H1 (cell line): ENCODE measurements at regions not wholly inside any gene's neighbourhood (a gene's known extent, or its start where the extent isn't known, plus 50 kb on each side); places are given as distances from the start of the nearest gene placed in this dataset.

Source experiments
- CTCF ChIA-PET: fragments of 300-600 bp; sonication (Branson Sonifier 250); formaldehyde crosslinking; loops from one replicate; lab custom pipeline; 2021; ENCODE audit not compliant: partially characterized antibody; lab: Charles Lee
- POLR2A ChIA-PET: fragments of 300-600 bp; sonication (Branson Sonifier 250); formaldehyde crosslinking; loops from one replicate; lab custom pipeline; 2021; ENCODE audit warnings: inconsistent platforms; ENCODE audit not compliant: partially characterized antibody; lab: Charles Lee
- DNase-seq, 2 experiments: peaks; one replicate each; pipeline versions ENCODE4 v3.0.0 to v3.0.0-alpha.2; 2010 to 2022; ENCODE audit warnings: low spot score in 2 of 2, low read depth in 1 of 2, mixed read lengths in 1 of 2
- FAIRE-seq: peaks from 2 replicates; lab custom pipeline; 2011; peaks lifted over from hg19 to GRCh38; lab: Jason Lieb, UNC
- H2AFZ ChIP-seq: 2 replicates; pipeline ENCODE4 v1.8.1; 2012; ENCODE audit warnings: low read length, inconsistent platforms
- H2AK5ac ChIP-seq: 2 replicates; pipeline ENCODE4 v1.6.1; 2013; ENCODE audit warnings: low read depth, low read length
- H2BK120ac ChIP-seq: replicated peaks from 2 replicates; pipeline ENCODE3; 2013; ENCODE audit warnings: low read depth, low read length, inconsistent platforms
- H2BK12ac ChIP-seq: 2 replicates; pipeline ENCODE4 v1.6.1; 2013; ENCODE audit warnings: low read depth, low read length
- H2BK15ac ChIP-seq: 2 replicates; pipeline ENCODE4 v1.6.1; 2013; ENCODE audit warnings: low read length
- H2BK20ac ChIP-seq: 2 replicates; pipeline ENCODE4 v1.6.1; 2013; ENCODE audit warnings: low read length
- H2BK5ac ChIP-seq: 2 replicates; pipeline ENCODE4 v1.6.1; 2013; ENCODE audit warnings: low read depth, low read length
- H3K14ac ChIP-seq: 2 replicates; pipeline ENCODE4 v1.6.1; 2013; ENCODE audit warnings: inconsistent platforms; ENCODE audit not compliant: insufficient read length
- H3K18ac ChIP-seq: 2 replicates; pipeline ENCODE4 v1.6.1; 2013; ENCODE audit warnings: low read length; ENCODE audit errors: extremely low read depth
- H3K23ac ChIP-seq: 2 replicates; pipeline ENCODE4 v1.6.1; 2013; ENCODE audit warnings: inconsistent platforms; ENCODE audit not compliant: insufficient read length
- H3K23me2 ChIP-seq: 2 replicates; pipeline ENCODE4 v1.6.1; 2013; ENCODE audit warnings: low read depth, low read length
- H3K27ac ChIP-seq: 2 replicates; pipeline ENCODE4 v1.6.1; 2011; ENCODE audit warnings: low read depth, low read length, inconsistent platforms
- H3K27me3 ChIP-seq, 4 experiments: replicated peaks in 1 of 4; 1 replicate in 1 of 4; 2 replicates in 3 of 4; pipeline versions ENCODE4 v1.6.1 to v1.8.1; 2011 to 2013; ENCODE audit warnings: low read length in 3 of 4, mild to moderate bottlenecking in 3 of 4, inconsistent platforms in 2 of 4, mixed read lengths in 2 of 4, moderate library complexity in 1 of 4; ENCODE audit not compliant: control insufficient read depth in 3 of 4, insufficient read depth in 3 of 4; ENCODE audit errors: extremely low read depth in 1 of 4
- H3K36me3 ChIP-seq, 4 experiments: 2 replicates each; pipeline versions ENCODE4 v1.6.1 to v1.8.1; 2011 to 2013; ENCODE audit warnings: mild to moderate bottlenecking in 4 of 4, low read length in 3 of 4, moderate library complexity in 2 of 4, control low read depth in 1 of 4, inconsistent platforms in 1 of 4; ENCODE audit not compliant: insufficient read depth in 4 of 4, control insufficient read depth in 2 of 4
- H3K4ac ChIP-seq: replicated peaks from 2 replicates; pipeline ENCODE3; 2013; ENCODE audit warnings: low read length, low read depth, mixed read lengths, inconsistent platforms; ENCODE audit not compliant: insufficient read length
- H3K4me1 ChIP-seq, 4 experiments: replicated peaks in 1 of 4; 1 replicate in 1 of 4; 2 replicates in 3 of 4; pipeline versions ENCODE4 v1.6.1 to v1.8.1; 2011 to 2013; ENCODE audit warnings: low read length in 3 of 4, inconsistent platforms in 2 of 4, mixed read lengths in 1 of 4; ENCODE audit not compliant: insufficient read depth in 4 of 4, control insufficient read depth in 3 of 4
- H3K4me2 ChIP-seq, 2 experiments: 2 replicates each; pipeline versions ENCODE4 v1.6.1 to v1.8.1; 2011 to 2013; ENCODE audit warnings: low read depth in 2 of 2, low read length in 2 of 2, control low read depth in 1 of 2, inconsistent platforms in 1 of 2, mild to moderate bottlenecking in 1 of 2; ENCODE audit not compliant: insufficient read depth in 1 of 2
- H3K4me3 ChIP-seq, 4 experiments: fragments of 200-600, 300-600 bp in 1 of 4; sonication (generic), shearing (Covaris generic), sonication (Bioruptor Twin) in 1 of 4; 2 replicates each; pipeline versions ENCODE4 v1.5.1 to v1.8.1; 2011 to 2016; ENCODE audit warnings: low read length in 4 of 4, low read depth in 3 of 4, control low read depth in 2 of 4, inconsistent platforms in 2 of 4, mild to moderate bottlenecking in 2 of 4, mixed read lengths in 1 of 4, moderate library complexity in 1 of 4; ENCODE audit not compliant: insufficient read depth in 2 of 4; ENCODE audit errors: extremely low read depth in 1 of 4
- H3K56ac ChIP-seq: replicated peaks from 2 replicates; pipeline ENCODE3; 2013; ENCODE audit warnings: low read depth, mild to moderate bottlenecking, mixed read lengths, low read length, inconsistent platforms; ENCODE audit not compliant: insufficient read length
- H3K79me1 ChIP-seq: 2 replicates; pipeline ENCODE4 v1.6.1; 2013; ENCODE audit warnings: low read depth, low read length, control low read depth
- H3K79me2 ChIP-seq, 2 experiments: 2 replicates each; pipeline versions ENCODE4 v1.6.1 to v1.8.1; 2012 to 2013; ENCODE audit warnings: low read length in 2 of 2, mild to moderate bottlenecking in 2 of 2, inconsistent platforms in 1 of 2; ENCODE audit not compliant: insufficient read depth in 2 of 2, control insufficient read depth in 1 of 2
- H3K9ac ChIP-seq, 4 experiments: replicated peaks in 1 of 4; 1 replicate in 1 of 4; 2 replicates in 3 of 4; pipeline versions ENCODE4 v1.6.1 to v1.8.1; 2011 to 2013; ENCODE audit warnings: low read depth in 3 of 4, low read length in 3 of 4, control low read depth in 2 of 4, mild to moderate bottlenecking in 2 of 4, moderate library complexity in 2 of 4, inconsistent platforms in 1 of 4; ENCODE audit errors: extremely low read depth in 1 of 4
- H3K9me3 ChIP-seq, 2 experiments: 2 replicates each; pipeline versions ENCODE4 v1.6.1 to v1.8.1; 2012 to 2013; ENCODE audit warnings: mild to moderate bottlenecking in 2 of 2, moderate library complexity in 2 of 2, control low read depth in 1 of 2, inconsistent platforms in 1 of 2, low read depth in 1 of 2, low read length in 1 of 2, mixed read lengths in 1 of 2; ENCODE audit not compliant: insufficient read depth in 2 of 2
- H4K20me1 ChIP-seq, 2 experiments: replicated peaks in 1 of 2; 2 replicates each; pipeline versions ENCODE3 to v1.8.1; 2011 to 2013; ENCODE audit warnings: inconsistent platforms in 2 of 2, low read length in 2 of 2, mild to moderate bottlenecking in 1 of 2; ENCODE audit not compliant: insufficient read depth in 2 of 2, control insufficient read depth in 1 of 2
- H4K5ac ChIP-seq: 2 replicates; pipeline ENCODE4 v1.6.1; 2013; ENCODE audit warnings: low read length, low read depth, mixed read lengths, inconsistent platforms; ENCODE audit not compliant: insufficient read length
- H4K8ac ChIP-seq: 2 replicates; pipeline ENCODE4 v1.8.0; 2013; ENCODE audit warnings: mild to moderate bottlenecking, moderate library complexity, low read length, inconsistent platforms; ENCODE audit not compliant: insufficient read depth; ENCODE audit errors: extremely low read depth
- H4K91ac ChIP-seq: replicated peaks from 2 replicates; pipeline ENCODE3; 2013; ENCODE audit warnings: low read length, mixed read lengths, inconsistent platforms; ENCODE audit not compliant: insufficient read length
- CREB1 ChIP-seq: IDR thresholded peaks from 2 replicates; pipeline ENCODE4 v1.6.1; 2012; ENCODE audit warnings: inconsistent platforms
- CTBP2 ChIP-seq: IDR thresholded peaks from 2 replicates; pipeline ENCODE4 v1.7.0; 2011; ENCODE audit warnings: borderline replicate concordance, mild to moderate bottlenecking, moderate library complexity, mixed read lengths, low read length; ENCODE audit not compliant: insufficient read depth, insufficient read length
- EGR1 ChIP-seq: IDR thresholded peaks from 2 replicates; pipeline ENCODE4 v1.6.1; 2011; ENCODE audit warnings: low read depth, low read length, borderline replicate concordance
- KDM4A ChIP-seq: IDR thresholded peaks from one replicate; pipeline ENCODE4 v1.7.1; 2012; ENCODE audit warnings: low read depth, mild to moderate bottlenecking, moderate library complexity, low read length, inconsistent platforms; ENCODE audit not compliant: severe bottlenecking
- MAFK ChIP-seq: IDR thresholded peaks from 2 replicates; pipeline ENCODE4 v1.6.1; 2012; ENCODE audit warnings: low read depth, mild to moderate bottlenecking, improper control_type of control experiment, low read length
- NRF1 ChIP-seq: IDR thresholded peaks from 2 replicates; pipeline ENCODE4 v1.6.1; 2011; ENCODE audit warnings: mild to moderate bottlenecking, low read depth, low read length, improper control_type of control experiment
- RBBP5 ChIP-seq: IDR thresholded peaks from 2 replicates; pipeline ENCODE4 v1.7.1; 2012; ENCODE audit warnings: low read depth, mild to moderate bottlenecking, inconsistent platforms, low read length, moderate library complexity, borderline replicate concordance
- SAP30 ChIP-seq: fragments of 300-600 bp; sonication (generic); IDR thresholded peaks from 2 replicates; pipeline ENCODE4 v1.7.1; 2012; ENCODE audit warnings: low read length, moderate library complexity, mild to moderate bottlenecking, inconsistent platforms; ENCODE audit not compliant: insufficient read depth, insufficient replicate concordance
- SIRT6 ChIP-seq: IDR thresholded peaks from one replicate; pipeline ENCODE4 v1.7.1; 2012; ENCODE audit warnings: low read length, inconsistent platforms
- TCF12 ChIP-seq: IDR thresholded peaks from 2 replicates; pipeline ENCODE4 v1.6.1; 2011; ENCODE audit warnings: low read depth, mild to moderate bottlenecking, low read length
- ZNF274 ChIP-seq: IDR thresholded peaks from 2 replicates; pipeline ENCODE4 v1.7.0; 2012; ENCODE audit warnings: low read length, borderline replicate concordance; ENCODE audit errors: extremely low read depth
- WGBS, 2 experiments: shearing (Covaris generic) in 1 of 2; methylation state at CpG; one replicate each; pipeline versions ENCODE4 v1.1.6 to v1.1.7; 2013 to 2015; ENCODE audit warnings: low lambda C conversion rate in 2 of 2, mixed read lengths in 2 of 2, inconsistent platforms in 1 of 2, low coverage in 1 of 2, missing lambda C conversion rate in 1 of 2; ENCODE audit not compliant: insufficient replicate concordance in 2 of 2, insufficient coverage in 1 of 2, insufficient read length in 1 of 2; ENCODE audit errors: extremely low coverage in 1 of 2, missing lambda C conversion rate in 1 of 2; 5-methylcytosine and 5-hydroxymethylcytosine counted together
- TF ChIP-seq, protein P1 (sequence below): IDR thresholded peaks from 2 replicates; pipeline ENCODE4 v1.6.1; 2012; ENCODE audit warnings: inconsistent platforms
- TF ChIP-seq, protein P2 (sequence below): IDR thresholded peaks from 2 replicates; pipeline ENCODE4 v1.6.1; 2011; ENCODE audit warnings: low read length, improper control_type of control experiment

DNA sequence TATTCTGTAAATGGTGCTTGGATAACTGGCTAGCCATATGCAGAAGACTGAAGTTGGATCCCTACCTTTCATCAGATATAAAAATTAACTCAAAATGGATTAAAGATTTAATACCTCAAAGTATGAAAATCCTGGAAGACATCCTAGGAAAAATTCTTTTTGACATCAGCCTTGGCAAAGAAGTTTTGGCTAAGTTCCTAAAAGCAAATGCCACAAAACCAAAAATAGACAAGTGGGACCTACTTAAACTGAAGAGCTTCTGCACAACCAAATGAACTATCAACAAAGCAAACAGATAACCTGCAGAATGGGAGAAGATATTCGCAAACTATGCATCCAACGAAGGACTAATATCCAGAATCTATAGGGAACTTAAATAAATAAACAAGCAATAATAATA lies 60.3 kb upstream of the RIPPLY2 start:
- Histone ChIP-seq H4K8ac (no peak overlapping the region), H3K18ac (no peak overlapping the region), H3K23ac (no peak overlapping the region), H4K20me1 (no peaks in the 10 kb centered on the region), H2BK120ac (no peak overlapping the region), H3K79me1 (no peaks in the 10 kb centered on the region), H3K23me2 (no peaks in the 10 kb centered on the region), H2AFZ (no peak overlapping the region), H2BK15ac (no peak overlapping the region), H3K27me3 (no peaks in the 10 kb centered on the region), H3K4me1 (no peaks in the 10 kb centered on the region), H2AK5ac (no peak overlapping the region), H3K14ac (no peak overlapping the region), H3K9me3 (no peaks in the 10 kb centered on the region), H4K5ac (no peak overlapping the region), H3K79me2 (no peaks in the 10 kb centered on the region), H3K9ac (no peak overlapping the region), H3K4me2 (no peak overlapping the region), H3K36me3 (no peaks in the 10 kb centered on the region), H2BK20ac (no peak overlapping the region), H3K56ac (no peak overlapping the region), H3K27ac (no peak overlapping the region), H2BK5ac (no peak overlapping the region), H4K91ac (no peak overlapping the region), H2BK12ac (no peak overlapping the region), H3K4ac (no peak overlapping the region), H3K4me3 (no peak overlapping the region)
- DNase-seq (no peak), FAIRE-seq (no peak)
- ChIA-PET POLR2A (no interaction called here), CTCF (no interaction called here)
- 92% methylated on average over 2 of the region's 2 CpGs; no CpG with 5 or more reads in 1 of the 2 experiments for WGBS, 2 experiments
- TF ChIP-seq, protein P1, sequence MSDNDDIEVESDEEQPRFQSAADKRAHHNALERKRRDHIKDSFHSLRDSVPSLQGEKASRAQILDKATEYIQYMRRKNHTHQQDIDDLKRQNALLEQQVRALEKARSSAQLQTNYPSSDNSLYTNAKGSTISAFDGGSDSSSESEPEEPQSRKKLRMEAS = no peak
- TF ChIP-seq SAP30 (no peak), EGR1 (no peak), ZNF274 (no peak), MAFK (no peak), TCF12 (no peak), CREB1 (no peak), CTBP2 (no peak), NRF1 (no peak), SIRT6 (no peak), RBBP5 (no peak), KDM4A (no peak)
- TF ChIP-seq, protein P2, sequence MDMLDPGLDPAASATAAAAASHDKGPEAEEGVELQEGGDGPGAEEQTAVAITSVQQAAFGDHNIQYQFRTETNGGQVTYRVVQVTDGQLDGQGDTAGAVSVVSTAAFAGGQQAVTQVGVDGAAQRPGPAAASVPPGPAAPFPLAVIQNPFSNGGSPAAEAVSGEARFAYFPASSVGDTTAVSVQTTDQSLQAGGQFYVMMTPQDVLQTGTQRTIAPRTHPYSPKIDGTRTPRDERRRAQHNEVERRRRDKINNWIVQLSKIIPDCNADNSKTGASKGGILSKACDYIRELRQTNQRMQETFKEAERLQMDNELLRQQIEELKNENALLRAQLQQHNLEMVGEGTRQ = no peak
